ENCODE measurements at regions not wholly inside any gene's neighbourhood (a gene's known extent, or its start where the extent isn't known, plus 50 kb on each side); places are given as distances from the start of the nearest gene placed in this dataset.

DNA sequence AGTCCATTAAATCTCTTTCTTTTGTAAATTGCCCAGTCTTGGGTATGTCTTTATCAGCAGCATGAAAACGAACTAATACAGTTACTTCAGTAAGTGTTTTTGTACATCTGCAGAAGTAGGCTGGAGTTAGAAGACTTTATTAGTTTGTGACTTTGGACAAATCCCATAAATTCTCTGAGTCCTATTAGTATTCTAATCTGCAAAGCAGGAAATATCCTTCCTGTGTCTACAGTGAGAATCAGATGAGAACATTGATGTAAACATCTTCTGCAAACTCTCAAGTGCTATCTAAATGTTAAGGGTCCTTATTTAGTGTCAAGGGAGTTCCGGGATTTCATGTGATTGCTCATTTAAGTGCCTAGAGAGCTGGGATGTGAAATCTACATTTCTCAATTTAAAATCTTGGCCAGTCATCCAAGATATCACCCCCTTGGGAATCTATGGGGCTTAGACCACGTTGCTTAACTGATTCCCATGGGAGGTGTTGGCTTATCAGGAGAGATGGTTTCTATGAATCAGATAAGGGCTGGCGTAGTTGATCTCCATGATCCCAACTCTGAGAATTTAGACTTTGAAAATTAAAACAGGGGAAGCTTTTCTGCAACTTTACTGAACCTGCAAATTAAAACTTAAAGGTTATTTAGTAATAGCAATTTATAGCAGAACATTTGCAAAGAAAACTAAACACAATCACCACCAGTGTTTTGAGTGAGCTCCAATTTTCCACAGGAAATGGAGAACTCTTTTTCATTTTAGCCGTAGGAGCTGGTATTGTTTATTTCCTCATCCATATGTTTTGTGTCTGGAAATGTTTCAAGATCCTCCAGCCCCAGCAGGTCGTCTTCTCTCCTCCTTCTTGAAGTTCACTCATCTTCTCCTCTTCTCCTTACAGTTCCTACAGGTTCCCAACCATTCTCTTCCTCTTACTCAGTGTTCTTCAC is 241.6 kb upstream of the CD180 start:
- no peak for DNase-seq

DNA sequence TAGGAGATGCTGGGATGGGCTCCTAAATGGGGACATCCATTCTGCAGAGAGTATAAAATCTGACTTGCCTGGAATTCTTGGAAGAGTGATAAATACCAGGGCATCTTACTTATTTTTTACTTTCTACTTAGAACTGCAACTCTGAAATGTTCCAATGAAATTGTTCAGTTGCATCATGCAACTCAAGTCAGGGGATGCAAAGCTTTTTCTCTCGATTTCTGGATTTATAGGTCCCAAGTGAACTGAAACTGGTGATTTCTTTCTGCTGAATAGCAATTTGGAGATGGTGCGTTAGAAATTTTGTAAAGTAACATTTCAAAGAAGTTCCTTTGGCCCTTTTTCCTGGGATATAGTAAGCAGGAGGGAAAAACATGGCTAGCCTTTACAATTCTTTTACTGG is 238.4 kb upstream of the CD180 start:
- no peak for DNase-seq

DNA sequence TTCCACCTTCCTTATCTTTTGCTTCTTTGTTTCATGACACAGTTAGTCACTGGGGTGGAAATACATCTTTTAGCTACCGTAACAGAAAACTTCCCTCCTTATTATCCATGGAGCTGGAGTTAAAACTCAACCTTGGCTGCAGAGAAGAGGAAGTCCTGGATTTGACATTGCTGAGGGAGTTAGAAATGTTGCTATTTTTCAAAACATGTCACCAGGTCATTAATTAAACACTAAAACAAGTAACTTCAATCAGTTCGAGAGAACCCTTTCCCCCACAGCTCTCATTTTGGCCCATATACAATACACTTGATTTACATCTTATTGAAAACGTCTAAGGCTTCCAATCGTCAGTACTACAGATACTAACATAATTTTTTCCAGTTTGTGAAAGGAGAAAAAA is 237.9 kb upstream of the CD180 start:
- DNase-seq: no peak

DNA sequence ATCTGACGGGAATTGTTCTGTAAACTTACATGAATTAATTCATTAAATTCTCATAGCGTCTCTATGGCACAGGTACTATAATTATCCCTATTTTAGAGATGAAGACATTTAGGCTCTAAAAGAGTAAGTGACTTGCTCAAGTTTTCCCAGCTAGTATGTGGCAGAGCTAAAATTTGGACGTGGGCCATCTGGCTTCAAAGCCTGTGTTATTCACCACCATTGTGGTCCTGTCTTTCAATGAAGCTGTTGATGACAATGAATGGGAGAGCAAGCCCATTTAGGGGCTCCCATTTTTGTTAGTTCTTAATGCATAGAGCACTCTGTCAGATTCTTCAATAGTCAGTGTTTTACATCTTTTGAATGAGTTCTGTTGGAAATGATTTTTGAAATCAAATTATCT is 236.0 kb upstream of the CD180 start:
- DNase-seq: no peak

DNA sequence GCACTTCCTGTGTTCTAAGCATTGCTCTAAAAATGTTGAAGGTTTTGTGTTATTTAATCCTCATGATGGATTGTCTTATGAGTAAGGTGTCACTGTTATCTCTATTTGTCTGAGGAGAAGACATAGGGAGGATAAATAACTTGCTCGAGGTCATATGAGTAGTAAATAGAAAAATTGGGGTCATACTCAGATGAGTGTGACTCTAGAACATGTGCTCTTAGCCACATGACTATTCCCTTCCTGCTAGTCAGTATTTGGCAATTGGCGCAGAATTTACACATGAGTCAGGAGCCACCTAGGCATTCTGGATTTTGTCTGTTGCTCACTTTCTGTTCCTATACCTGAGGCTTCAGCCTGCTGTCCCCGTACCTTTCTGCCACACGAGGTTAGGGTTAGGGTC is 234.6 kb upstream of the CD180 start:
- no peak for DNase-seq

DNA sequence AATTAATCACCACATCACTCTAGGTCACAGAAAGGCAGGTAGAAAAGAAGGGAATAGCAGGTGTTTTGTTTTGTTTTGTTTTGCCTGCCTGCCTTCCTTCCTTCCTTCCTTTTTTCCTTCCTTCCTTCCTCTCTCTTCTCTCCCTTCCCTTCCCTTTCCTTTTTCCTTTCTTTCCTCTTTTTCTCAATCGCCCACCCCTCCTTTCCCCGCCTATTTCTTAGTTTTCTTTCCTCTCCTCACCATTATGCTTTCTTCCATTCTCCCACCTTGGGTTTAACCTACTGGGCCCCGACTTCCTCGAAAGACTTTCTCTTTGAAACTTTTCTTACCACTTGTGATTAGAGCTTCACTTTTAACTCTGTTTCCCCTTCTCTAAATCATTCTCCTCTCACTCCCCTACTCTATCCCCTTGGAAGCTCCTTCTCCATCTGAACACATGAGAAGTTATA is 231.3 kb upstream of the CD180 start:
- DNase-seq: no peak

DNA sequence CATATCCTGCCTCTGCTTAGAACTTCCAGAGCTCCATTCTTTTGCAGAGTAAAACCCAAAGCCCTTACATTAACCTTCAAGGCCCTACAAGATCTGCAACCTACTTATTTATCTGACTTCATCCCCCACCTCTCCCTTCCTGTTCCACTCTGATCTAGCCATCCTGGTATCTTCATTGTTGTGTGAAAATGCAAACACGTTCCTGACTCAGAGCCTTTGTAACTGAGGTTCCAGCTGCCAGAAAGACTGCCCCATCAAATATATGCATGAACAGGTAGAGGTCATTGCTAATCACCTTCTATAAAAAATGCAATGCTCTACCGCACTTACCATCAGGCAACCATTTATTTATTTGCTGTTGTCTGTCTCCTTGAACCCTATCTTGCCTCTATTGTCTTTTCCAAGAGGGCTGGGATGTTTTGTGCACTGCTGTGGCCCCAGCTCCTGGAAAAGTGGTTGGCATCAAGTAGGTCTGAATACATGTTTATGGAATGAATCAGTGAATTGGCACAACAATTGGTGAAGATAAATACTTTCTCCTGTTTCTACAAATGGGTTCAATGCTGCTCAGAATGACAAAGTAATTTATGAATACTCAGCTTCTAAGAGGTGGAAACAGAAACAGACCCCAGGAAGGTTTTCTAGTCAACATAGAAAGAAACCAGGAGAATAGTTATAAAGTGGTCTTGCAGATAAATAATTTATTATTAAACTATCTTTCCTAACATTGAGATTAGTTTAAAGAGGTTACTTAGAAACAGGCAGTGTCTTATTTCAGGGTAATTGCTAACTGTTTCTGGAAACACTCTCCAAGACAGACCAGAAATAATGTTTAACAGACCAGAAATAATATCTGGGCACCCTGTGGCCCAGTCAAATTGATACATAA is 230.6 kb upstream of the CD180 start:
- no peak for DNase-seq

DNA sequence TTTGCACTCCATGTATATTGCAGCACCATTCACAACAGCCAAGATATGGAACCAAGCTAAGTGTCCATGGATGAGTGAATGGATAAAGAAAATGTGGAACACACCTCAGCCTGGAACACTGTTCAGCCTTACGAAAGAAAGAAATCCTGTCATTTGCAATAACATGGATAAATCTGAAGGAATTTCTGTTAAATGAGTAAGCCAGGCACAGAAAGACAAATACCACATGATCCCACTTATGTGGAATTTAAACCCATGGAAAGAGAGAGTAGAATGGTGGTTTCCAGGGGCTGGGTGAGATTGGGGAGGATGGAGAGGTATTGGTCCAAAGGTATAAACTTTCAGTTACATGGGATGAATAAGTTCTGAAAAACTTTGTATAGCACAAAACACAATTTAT is 228.9 kb upstream of the CD180 start:
- no peak for DNase-seq

DNA sequence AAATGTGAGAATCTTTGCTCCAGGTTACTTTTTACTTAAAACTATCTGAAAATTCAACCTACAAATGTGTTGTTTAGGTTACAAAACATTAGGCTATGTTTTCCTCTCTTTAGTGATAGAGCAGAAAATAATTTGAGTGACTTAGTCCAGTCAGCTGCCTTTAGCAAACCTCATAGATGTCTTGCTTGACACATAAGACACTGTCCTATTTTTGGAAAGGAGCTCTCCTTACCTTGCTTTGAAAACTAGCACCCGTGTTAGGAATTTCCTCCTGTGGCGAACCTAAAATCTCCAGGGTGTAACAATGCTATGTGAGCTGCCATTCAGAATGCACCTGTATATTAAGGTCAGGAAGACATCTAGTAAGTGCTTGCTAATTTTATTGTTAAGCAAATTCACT is 221.2 kb upstream of the CD180 start:
- no peak for DNase-seq

DNA sequence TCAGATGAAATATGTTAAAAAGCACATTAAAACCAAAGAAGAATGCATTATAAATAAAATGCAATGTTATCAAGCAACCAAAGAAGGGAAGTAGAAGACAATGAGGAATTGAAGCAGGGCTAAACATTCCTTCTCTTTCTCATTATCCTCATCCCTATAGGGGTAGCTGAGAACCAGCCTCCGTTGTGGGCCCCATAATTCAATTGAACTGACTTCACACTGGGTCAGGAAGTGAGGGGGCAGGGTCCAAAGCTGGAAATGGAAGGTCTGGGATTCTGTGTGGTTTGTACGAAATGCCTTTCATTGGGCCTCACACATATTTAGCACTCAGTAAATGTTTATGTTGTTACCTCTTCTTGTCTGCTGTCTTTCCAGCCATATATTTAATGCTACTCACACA is 220.4 kb upstream of the CD180 start:
- DNase-seq: no peak

DNA sequence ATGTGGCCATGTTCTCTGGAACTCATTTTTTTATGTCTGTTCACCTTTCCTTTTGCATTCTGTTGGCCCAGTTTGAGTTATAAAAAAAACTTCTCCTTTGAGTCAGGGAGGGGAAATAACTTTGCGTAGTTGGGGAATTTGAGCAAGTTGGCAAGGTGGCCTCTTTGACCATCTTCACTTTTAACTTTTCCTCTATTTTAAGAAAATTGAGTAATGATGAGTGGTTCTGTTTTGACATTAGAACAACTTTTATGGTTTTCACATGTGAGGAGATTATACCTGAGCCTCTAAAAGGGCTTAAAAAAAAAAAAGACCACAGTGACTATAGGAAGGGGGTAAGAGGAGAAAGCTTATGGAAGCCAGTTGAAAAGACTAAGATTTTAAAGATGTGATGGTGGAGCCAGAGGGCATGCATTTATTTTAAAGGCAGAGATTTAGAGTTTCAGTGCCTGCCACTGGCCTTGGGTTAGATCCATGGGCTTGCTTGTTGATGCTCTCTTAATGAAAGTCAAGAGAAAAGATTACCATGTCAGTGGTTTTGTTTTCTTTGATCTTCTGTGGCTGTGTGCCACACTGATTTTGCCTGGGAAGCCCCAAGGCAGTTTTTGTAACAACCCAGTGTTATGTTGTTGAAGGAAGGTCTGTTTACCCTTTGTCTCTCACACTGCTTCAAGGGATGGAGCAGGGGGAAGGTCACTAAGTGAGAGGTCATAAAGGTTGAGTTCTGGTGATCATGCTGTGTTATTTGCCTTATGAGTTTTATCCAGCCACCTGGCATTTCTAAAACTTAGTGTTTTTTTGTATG is 219.7 kb upstream of the CD180 start:
- no peak for DNase-seq

DNA sequence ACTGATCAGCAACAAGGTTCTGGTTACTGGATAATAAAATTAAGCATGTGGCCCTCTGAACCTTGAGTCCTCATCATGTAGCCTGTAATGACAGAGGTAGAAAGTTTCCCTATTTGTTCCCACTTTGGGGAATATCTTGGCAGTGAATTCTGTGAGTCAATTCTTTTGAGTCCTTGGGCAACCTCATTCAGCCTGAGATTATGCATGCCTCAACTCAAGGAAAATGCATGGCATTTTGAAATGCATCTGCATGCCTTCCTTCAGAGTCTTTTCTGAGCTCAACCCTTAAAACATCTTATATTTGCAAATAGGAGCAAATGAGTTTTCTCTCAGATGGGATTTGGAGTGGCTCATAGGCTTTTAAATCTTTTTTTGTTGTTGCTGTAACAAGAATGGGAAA is 218.1 kb upstream of the CD180 start:
- DNase-seq: no peak

DNA sequence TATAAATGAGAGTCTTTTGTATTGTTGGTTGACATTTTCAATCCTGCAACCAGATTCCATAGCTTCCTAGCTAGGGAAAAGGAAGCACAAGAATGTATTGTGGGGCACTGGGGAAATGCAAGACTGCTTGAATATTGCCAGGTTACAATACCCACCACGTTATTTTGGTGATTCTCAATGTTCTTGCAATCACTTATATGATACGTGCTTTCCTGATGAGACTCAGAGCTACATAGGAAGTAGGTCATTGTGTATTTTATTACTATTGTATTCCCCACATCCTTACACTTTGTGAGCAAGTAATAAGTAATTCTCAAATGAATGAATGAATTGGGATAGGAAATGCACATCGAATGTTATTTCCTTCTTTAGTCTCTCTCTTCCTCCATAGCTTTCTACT is 217.1 kb upstream of the CD180 start:
- no peak for DNase-seq

DNA sequence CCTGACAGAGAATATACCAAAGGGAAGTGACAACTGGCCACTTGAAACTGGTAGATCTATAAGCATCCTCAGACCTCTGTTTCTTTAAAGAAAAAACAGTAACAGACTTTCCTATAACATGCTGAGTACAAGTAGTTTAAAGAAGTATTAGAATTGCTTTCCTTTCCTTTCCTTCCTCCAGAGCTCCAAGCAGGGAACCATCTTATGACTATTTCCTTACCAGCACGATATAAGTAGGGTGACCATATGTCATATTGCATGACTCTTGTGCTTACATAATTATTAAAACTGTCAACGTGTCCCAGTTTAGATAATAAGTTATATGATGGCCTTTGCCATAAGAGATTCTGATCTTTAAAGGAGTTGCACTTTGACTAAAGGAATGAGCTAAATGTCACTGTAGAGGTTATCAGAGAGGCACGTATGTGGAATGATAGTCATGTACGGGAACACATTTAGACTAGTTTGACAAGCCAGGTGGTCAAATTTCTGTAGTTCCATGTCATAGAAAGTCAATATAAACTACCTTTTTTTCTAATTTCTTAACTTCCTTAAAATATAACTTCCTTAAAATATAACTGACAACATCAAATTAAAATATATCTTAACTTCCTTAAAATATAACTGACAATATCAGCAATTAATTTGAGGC is 212.7 kb upstream of the CD180 start:
- DNase-seq: no peak

DNA sequence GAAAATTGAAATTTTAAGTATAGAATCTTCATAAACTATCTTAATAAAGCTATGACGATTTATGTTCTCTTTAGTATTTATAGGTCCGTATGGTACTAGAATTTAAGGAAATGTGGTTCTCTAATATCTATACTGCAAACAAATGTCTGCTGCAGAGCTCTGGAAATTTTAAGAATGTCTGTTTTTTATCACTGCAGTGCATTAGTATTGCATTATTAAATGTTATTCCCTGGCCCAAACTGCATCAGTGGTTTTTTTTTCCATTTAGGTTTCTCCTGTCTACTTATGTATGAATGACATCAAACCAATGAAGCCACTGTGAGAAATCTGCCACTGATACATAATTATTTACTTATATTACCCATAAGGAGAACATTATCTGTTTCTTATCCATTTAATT is 211.4 kb upstream of the CD180 start:
- no peak for DNase-seq

DNA sequence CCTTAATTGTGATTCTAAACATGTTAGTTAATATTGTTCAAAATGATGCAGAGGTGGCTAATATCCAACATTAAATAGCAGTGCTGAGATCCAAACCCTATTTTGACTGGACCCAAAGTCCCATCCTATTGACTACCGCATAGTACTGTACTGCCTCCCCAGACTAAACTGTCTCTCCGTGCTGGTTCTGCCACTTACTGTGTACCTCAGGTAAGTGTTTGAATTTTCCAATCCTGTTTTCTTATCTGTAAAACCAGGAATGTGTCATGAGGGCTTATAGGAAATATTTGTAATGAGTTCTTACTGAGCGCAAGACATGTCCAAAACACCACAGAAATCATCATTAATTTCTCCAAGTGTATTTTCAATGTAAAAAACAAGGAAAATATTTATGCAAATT is 209.2 kb upstream of the CD180 start:
- no peak for DNase-seq

DNA sequence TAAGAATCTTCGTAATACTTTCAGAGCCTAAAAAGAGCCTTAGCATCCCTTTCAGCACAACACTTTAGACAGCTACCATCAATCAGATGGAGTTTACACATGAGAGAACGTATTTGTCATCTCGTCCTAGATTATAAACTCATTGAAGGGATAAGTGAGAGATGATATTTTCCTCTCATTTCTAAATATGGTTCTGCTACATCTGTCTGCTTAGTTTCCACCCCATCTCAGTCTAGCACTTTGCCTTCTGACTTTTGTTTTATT is 208.4 kb upstream of the CD180 start:
- no peak for DNase-seq

DNA sequence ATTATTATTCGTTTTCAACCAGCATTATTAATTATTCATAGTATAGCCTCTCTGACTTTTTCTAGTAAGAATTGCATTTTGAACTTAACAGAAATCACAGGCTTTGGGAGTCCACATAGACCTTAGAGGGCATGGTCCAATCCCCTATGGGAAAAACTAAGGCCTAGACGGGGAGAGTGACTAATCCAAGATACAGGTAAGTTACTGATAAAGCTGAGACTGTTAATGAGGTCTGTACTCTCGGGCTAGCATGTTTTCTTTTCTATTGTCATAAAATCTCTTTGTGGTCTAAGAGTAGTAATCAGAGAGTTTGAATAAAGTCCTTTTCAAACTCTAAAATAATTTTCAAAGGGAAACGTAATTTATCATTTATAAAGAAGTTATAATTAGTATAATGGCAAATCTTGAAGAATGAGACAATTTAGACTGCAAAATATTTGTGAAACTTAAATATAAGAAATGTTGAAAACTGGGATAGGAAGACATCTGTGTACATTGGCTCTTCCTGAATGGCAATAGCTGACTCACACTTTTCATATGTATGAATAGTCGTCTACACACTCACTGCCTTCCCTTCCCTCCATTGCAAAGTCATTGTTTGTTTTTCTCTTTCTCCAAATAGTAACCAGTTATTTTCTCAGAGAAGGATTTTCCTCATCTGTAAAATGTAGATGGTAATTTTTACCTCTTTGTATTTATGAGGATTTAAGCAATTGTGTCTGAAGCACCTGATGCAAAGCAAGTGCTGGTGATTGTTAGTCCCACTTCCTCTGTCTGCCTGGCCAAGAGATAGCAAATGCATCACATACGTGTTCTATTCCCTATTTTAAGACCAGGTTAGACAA is 207.9 kb upstream of the CD180 start:
- no peak for DNase-seq

DNA sequence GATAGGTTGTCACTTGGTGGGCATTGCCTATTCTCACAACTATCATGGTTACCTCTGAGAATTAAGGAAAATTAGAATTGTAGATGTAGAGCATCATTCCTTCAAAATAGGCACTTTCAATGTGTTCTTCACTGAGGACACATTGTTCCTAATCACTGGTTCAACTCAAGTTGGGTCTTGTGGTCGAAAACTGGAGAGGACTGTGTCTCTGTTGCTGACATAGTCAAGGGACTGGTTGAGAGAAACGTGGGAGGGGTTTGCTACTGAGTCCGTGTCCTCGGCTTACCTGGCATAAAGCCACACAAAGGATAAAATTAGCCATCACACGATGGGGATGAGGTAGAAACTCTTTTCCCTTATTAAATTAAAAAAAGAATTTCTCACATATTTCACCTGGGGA is 205.9 kb upstream of the CD180 start:
- DNase-seq: no peak

DNA sequence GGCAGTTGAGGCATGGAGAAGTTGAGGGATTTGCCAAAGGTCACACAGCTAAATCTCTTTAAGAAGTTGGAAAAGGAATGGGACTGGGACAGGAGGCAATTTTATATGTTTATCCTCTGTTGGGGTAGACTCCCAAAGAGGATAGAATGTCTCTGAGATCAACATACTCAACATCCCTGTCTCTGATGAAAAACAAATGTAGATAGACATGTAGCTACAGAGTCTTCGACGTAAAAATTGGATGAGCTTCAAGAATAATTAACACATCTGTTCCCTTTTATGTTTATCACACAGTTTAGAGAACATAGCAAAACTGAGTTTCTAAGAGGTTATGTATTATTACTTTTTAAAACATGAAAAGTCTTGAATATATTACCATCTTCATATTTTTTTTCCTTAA is 204.6 kb upstream of the CD180 start:
- DNase-seq: no peak

DNA sequence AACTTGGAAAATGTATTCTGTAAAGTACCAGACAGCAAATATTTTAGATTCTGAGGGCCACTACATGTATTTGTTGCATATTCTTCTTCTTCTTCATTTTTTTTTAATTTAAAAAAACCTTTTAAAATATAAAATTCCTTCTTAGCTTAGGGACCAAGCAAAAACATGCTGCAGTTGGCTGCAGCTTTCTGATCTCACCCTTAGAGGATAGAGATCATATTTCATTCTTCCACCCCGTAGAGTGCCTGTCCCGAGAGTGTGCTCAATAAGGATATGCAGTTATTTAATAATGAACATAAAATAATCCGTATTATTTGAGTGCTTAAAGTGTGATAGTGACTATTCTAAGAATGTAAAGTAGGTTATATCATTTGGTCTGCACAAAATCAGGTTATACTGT is 204.2 kb upstream of the CD180 start:
- DNase-seq: no peak
